Progenitor cell of endocrine pancreas (in vitro differentiated cells): ENCODE measurements at regions not wholly inside any gene's neighbourhood (a gene's known extent, or its start where the extent isn't known, plus 50 kb on each side); places are given as distances from the start of the nearest gene placed in this dataset.

Experiments
- DNase-seq: peaks from one replicate; pipeline ENCODE4 v3.0.0; 2021; ENCODE audit warnings: low spot score; ENCODE audit not compliant: unreplicated experiment
- H3K27ac Mint-ChIP-seq: 2 replicates; pipeline ENCODE4 v1.8.0; 2021; ENCODE audit warnings: mild to moderate bottlenecking, moderate library complexity, mixed read lengths
- H3K27me3 Mint-ChIP-seq: 2 replicates; pipeline ENCODE4 v1.8.0; 2021; ENCODE audit warnings: mixed read lengths
- H3K36me3 Mint-ChIP-seq: 2 replicates; pipeline ENCODE4 v1.8.0; 2022; ENCODE audit warnings: mixed read lengths; ENCODE audit not compliant: insufficient read depth
- H3K4me1 Mint-ChIP-seq: 2 replicates; pipeline ENCODE4 v1.8.0; 2021; ENCODE audit warnings: low read depth, mixed read lengths
- H3K4me3 Mint-ChIP-seq: 2 replicates; pipeline ENCODE4 v1.8.0; 2021; ENCODE audit warnings: low read depth, mild to moderate bottlenecking, moderate library complexity, mixed read lengths
- H3K9me3 Mint-ChIP-seq: 2 replicates; pipeline ENCODE4 v1.8.0; 2021; ENCODE audit warnings: low read depth, mixed read lengths
- TF ChIP-seq, protein P1 (sequence below): fragments of 200-600 bp; sonication (generic); IDR thresholded peaks from one replicate; pipeline ENCODE4 v1.5.0; 2021; ENCODE audit warnings: antibody characterized with exemption, mild to moderate bottlenecking; ENCODE audit not compliant: unreplicated experiment

DNA sequence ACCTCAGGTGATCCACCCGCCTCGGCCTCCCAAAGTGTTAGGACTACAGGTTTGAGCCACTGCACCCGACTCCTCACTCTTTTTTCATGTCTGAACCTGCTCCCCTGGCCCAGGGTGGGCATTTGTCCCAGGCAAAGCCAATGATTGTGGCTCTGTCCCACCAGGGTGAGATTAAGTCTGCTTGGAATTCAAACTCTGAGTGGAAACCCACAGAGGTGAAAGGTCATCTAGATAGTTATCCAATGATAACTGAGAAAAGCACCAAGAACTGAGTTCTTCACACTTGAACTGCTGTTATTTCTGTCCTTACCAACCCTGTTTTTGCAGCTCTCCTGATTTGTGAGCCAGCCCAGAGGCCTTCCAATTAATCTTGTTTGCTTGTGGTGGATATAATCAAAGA lies 62.4 kb upstream of the ACVR1 start:
- TF ChIP-seq, protein P1, sequence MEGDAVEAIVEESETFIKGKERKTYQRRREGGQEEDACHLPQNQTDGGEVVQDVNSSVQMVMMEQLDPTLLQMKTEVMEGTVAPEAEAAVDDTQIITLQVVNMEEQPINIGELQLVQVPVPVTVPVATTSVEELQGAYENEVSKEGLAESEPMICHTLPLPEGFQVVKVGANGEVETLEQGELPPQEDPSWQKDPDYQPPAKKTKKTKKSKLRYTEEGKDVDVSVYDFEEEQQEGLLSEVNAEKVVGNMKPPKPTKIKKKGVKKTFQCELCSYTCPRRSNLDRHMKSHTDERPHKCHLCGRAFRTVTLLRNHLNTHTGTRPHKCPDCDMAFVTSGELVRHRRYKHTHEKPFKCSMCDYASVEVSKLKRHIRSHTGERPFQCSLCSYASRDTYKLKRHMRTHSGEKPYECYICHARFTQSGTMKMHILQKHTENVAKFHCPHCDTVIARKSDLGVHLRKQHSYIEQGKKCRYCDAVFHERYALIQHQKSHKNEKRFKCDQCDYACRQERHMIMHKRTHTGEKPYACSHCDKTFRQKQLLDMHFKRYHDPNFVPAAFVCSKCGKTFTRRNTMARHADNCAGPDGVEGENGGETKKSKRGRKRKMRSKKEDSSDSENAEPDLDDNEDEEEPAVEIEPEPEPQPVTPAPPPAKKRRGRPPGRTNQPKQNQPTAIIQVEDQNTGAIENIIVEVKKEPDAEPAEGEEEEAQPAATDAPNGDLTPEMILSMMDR, result no peak
- no peak overlapping the region for H3K27ac Mint-ChIP-seq
- H3K9me3 Mint-ChIP-seq, result no peaks in the 10 kb centered on the region
- H3K27me3 Mint-ChIP-seq, result peaks cover 50% of the 10 kb centered on the region
- no peaks in the 10 kb centered on the region for H3K36me3 Mint-ChIP-seq
- peaks cover 25% of the 10 kb centered on the region for H3K4me1 Mint-ChIP-seq
- H3K4me3 Mint-ChIP-seq, result no peak overlapping the region
- no peak for DNase-seq

DNA sequence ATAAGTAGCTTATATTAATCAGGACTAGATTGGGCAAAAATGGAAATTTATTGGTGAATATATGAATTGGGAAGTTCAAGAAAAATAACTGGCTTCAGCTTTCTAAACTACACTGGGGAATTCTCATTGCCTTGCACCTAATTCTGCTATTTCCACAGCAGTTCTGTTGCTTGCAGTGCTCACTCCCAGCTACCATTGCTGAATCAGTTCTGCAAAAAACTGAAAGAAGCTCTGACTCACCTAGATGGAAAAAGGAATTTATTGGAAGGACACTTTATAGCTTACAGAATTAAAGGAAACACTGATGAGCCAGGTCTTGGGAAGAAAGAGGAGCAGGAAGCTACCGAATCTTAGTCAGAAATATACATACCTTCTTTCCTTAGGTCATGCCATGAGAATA lies 60.3 kb upstream of the ACVR1 start:
- Mint-ChIP-seq H3K27ac (no peak overlapping the region), H3K4me1 (peaks cover 47% of the 10 kb centered on the region), H3K36me3 (no peaks in the 10 kb centered on the region), H3K27me3 (peaks cover 43% of the 10 kb centered on the region), H3K4me3 (no peak overlapping the region), H3K9me3 (no peaks in the 10 kb centered on the region)
- TF ChIP-seq, protein P1, result no peak
- DNase-seq, result no peak

DNA sequence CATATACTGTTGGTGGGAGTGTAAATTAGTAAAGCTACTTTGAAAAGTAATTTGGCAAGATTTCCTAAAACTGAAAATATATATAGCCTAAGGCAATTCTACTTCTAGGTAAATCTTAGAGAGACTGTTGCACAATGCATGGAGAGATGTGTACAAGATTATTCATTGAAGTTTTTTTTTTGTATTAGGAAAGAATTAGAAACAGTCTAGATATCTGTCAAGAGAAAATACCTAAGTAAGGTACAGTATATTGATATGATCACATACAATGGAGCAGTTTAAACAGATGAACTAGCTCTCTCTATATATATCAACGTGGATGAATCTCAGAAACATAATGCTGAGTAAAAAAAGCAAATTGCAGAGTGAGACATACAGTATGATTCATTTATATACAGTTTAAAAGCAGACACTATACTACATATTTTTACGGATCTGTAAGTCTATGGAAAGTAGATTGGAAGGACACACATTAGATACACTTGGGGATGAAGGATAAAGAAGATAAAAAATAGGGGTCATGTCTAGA lies 59.3 kb upstream of the ACVR1 start:
- no peak overlapping the region for H3K27ac Mint-ChIP-seq
- H3K4me3 Mint-ChIP-seq, result no peak overlapping the region
- H3K36me3 Mint-ChIP-seq, result no peaks in the 10 kb centered on the region
- H3K9me3 Mint-ChIP-seq, result no peaks in the 10 kb centered on the region
- DNase-seq, result no peak
- peaks cover 50% of the 10 kb centered on the region for H3K4me1 Mint-ChIP-seq
- peaks cover 37% of the 10 kb centered on the region for H3K27me3 Mint-ChIP-seq
- TF ChIP-seq, protein P1, result no peak

DNA sequence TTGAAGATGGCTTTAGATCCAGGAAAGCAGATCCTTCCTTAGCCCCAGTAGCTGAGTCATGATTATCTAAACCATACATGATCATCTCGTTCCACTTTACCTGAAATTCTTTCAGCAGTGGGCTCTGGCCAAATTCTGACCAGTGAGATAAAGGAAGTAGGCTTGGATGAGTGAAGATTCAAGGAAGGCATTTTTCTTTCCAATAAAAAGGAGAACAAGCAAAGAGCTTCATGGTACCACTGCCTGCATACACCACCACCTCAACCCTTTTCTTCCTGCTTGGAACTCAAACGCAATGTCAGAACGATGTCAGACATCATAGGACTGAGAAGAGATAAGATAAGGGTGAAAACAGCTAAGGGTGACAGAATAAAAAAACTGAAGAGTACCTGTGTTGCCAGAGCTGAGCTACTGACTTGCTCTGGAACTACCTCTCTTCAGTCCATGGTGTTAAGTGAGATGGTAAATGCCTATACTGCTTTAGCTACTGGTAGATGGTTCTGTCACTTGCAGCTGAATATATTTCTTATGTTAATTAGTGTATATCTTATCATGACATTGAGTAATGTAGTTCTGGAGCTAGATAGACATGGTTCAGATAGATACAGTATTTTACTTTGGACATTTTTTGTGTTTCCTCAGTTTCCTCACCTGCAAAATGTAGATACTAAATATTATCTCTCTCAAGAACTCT lies 58.7 kb upstream of the ACVR1 start:
- no peak overlapping the region for H3K27ac Mint-ChIP-seq
- no peaks in the 10 kb centered on the region for H3K36me3 Mint-ChIP-seq
- peaks cover 37% of the 10 kb centered on the region for H3K27me3 Mint-ChIP-seq
- TF ChIP-seq, protein P1, result no peak
- H3K9me3 Mint-ChIP-seq, result no peaks in the 10 kb centered on the region
- H3K4me3 Mint-ChIP-seq, result no peak overlapping the region
- peaks cover 48% of the 10 kb centered on the region for H3K4me1 Mint-ChIP-seq
- no peak for DNase-seq

DNA sequence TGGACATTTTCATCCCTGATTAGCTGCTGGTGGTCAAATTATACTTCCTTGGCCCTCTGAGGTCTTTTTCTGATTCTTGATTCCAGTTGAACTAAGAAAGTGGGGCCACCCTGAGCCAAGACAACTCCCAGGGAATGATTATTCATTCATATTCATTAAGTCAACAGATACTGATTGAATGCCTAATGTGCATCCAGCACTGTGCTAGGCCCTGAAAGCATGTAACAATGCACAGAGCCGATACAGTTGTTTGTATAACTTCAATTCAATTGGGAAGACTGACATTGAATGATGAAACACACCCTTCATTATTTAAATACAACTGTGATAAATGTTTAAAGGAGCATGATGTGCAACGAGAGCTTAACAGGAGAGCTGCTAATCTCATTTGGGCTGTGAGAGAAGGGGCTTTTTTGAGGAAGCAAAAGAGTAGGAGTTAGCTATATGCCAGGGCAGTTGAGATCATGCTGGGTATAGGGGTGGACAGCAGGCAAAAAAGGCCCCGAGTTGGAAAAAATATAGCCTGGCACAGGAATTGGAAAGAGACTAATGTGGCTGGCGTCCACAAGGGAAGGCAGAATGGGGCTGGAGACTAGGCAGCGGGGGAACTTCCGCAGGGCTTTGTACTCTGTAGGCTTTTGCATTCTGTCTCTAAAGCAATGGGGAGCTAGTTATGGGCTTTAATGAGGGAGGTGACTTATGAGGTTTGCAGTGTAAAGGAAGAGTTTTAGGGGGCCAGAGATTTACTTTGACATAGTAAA lies 57.2 kb upstream of the ACVR1 start:
- DNase-seq, result no peak
- no peak overlapping the region for H3K27ac Mint-ChIP-seq

More for the DNA sequence above, 57.2 kb upstream of the ACVR1 start:
- peaks cover 41% of the 10 kb centered on the region for H3K27me3 Mint-ChIP-seq
- TF ChIP-seq, protein P1, result no peak
- H3K4me3 Mint-ChIP-seq, result no peak overlapping the region
- no peaks in the 10 kb centered on the region for H3K36me3 Mint-ChIP-seq
- no peaks in the 10 kb centered on the region for H3K9me3 Mint-ChIP-seq
- H3K4me1 Mint-ChIP-seq, result peaks cover 37% of the 10 kb centered on the region
